ENCODE measurements at regions not wholly inside any gene's neighbourhood (a gene's known extent, or its start where the extent isn't known, plus 50 kb on each side); places are given as distances from the start of the nearest gene placed in this dataset.
A peak's percentile ranks its signal among the peaks of the same experiment; 100 is the strongest.

DNA sequence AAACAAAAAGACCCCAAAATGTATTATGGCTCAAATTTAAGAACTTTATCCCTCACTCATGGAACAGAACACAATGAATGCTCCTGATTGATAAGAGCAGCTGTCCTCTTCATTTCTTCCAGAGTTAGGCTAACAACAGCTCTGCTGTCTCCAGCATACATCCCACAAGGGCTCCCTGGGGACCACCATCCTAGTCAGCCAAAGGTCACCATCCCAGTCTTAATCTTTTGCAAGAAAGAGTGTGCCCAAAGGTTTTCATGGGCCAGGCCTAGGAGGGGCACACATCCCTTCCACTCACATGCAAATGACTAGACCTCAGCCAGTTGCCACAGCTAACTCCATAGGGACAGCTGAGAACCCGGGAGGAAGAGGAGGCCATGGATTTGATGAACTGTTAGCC lies 555.3 kb downstream of the BUD13 start:
- Mint-ChIP-seq H3K9me3 (peaks cover 0 to 5% (median 0%) of the 10 kb centered on the region in 7 donors), H3K27me3 (ENCODE audit: low read depth in 3 of 3) (peaks cover 2 to 12% (median 10%) of the 10 kb centered on the region in 3 donors), H3K27ac (no peak overlapping the region), H3K4me3 (no peak overlapping the region), H3K4me1 (no peaks in the 10 kb centered on the region), H3K36me3 (no peaks in the 10 kb centered on the region)
- Histone ChIP-seq H3K27me3 (ENCODE audit: control insufficient read depth in 2 of 2, insufficient read depth in 2 of 2, low read length in 2 of 2) (no peaks in the 10 kb centered on the region), H3K27ac (ENCODE audit: low read depth in 1 of 2, low read length in 2 of 2) (no peak overlapping the region), H3K4me1 (ENCODE audit: control insufficient read depth in 1 of 2, insufficient read depth in 2 of 2, low read length in 2 of 2) (no peaks in the 10 kb centered on the region), H3K9me3 (replicated peaks in 1 of 2; ENCODE audit: control insufficient read depth in 1 of 2, insufficient read depth in 1 of 2, low read length in 2 of 2) (no peaks in the 10 kb centered on the region), H3K79me2 (ENCODE audit: insufficient read depth, low read length) (no peaks in the 10 kb centered on the region), H3K9ac (ENCODE audit: insufficient read depth, low read length, poor library complexity, severe bottlenecking) (no peak overlapping the region), H3K4me3 (replicated peaks in 1 of 3; ENCODE audit: low read depth in 2 of 3, low read length in 3 of 3) (no peak overlapping the region), H2AFZ (ENCODE audit: insufficient read depth, low read depth, low read length, poor library complexity, severe bottlenecking) (no peak overlapping the region), H4K20me1 (ENCODE audit: insufficient read depth, low read length) (no peaks in the 10 kb centered on the region), H3K4me2 (replicated peaks; ENCODE audit: extremely low read depth, low read length, poor library complexity, severe bottlenecking) (no peak overlapping the region), H3K36me3 (replicated peaks in 1 of 2; ENCODE audit: control insufficient read depth in 1 of 2, insufficient read depth in 2 of 2, low read length in 2 of 2) (no peaks in the 10 kb centered on the region)
- TF ChIP-seq, protein P1, sequence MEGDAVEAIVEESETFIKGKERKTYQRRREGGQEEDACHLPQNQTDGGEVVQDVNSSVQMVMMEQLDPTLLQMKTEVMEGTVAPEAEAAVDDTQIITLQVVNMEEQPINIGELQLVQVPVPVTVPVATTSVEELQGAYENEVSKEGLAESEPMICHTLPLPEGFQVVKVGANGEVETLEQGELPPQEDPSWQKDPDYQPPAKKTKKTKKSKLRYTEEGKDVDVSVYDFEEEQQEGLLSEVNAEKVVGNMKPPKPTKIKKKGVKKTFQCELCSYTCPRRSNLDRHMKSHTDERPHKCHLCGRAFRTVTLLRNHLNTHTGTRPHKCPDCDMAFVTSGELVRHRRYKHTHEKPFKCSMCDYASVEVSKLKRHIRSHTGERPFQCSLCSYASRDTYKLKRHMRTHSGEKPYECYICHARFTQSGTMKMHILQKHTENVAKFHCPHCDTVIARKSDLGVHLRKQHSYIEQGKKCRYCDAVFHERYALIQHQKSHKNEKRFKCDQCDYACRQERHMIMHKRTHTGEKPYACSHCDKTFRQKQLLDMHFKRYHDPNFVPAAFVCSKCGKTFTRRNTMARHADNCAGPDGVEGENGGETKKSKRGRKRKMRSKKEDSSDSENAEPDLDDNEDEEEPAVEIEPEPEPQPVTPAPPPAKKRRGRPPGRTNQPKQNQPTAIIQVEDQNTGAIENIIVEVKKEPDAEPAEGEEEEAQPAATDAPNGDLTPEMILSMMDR (IDR thresholded peaks at IDR 0.05), result peak; percentile 16
- intact Hi-C loops (cut with micrococcal nuclease), result no loop called here
- no peak for DNase-seq
- no CpG with 5 or more reads among the region's 1 CpG for WGBS (ENCODE audit: insufficient coverage)

DNA sequence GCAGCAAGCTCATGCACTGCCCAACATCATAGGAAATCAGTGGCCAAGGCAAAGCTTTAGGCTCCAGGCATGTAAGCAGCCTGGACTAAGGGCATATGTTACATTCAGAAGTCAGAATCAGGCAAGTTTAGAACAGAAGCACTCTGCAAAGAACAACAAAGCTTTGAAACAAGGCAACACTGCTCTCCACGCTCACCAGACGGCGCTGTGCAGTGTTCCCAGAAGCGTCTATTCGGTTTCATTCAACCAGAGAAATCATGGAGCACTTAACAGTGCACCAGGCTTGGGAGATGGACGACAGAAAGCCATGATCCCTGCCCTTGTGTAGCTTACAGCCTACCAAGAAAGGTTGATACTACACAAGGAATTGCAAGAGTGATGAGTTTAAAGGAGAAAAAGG lies 555.8 kb downstream of the BUD13 start:
- no peak overlapping the region for H3K27ac Mint-ChIP-seq
- peak in 1 of 3 donors; percentile 1 for DNase-seq
- H3K4me1 Mint-ChIP-seq, result no peaks in the 10 kb centered on the region
- no peaks in the 10 kb centered on the region for H3K36me3 Mint-ChIP-seq
- no peak overlapping the region for H3K4me3 Mint-ChIP-seq
- no peaks in the 10 kb centered on the region for H3K79me2 ChIP-seq (ENCODE audit: insufficient read depth, low read length)
- H3K4me1 ChIP-seq (ENCODE audit: control insufficient read depth in 1 of 2, insufficient read depth in 2 of 2, low read length in 2 of 2), result no peaks in the 10 kb centered on the region
- 91% methylated on average over 5 of the region's 6 CpGs for WGBS (ENCODE audit: insufficient coverage)
- peaks cover 0 to 5% (median 0%) of the 10 kb centered on the region in 7 donors for H3K9me3 Mint-ChIP-seq
- TF ChIP-seq, protein P1 (IDR thresholded peaks at IDR 0.05), result peak; percentile 54
- H3K4me2 ChIP-seq (replicated peaks; ENCODE audit: extremely low read depth, low read length, poor library complexity, severe bottlenecking), result no peak overlapping the region
- H3K27me3 Mint-ChIP-seq (ENCODE audit: low read depth in 3 of 3), result peaks cover 2 to 12% (median 11%) of the 10 kb centered on the region in 3 donors
- H3K9me3 ChIP-seq (replicated peaks in 1 of 2; ENCODE audit: control insufficient read depth in 1 of 2, insufficient read depth in 1 of 2, low read length in 2 of 2), result no peaks in the 10 kb centered on the region
- no peak overlapping the region for H2AFZ ChIP-seq (ENCODE audit: insufficient read depth, low read depth, low read length, poor library complexity, severe bottlenecking)
- H3K9ac ChIP-seq (ENCODE audit: insufficient read depth, low read length, poor library complexity, severe bottlenecking), result no peak overlapping the region
- intact Hi-C loops (cut with micrococcal nuclease), result no loop called here
- H4K20me1 ChIP-seq (ENCODE audit: insufficient read depth, low read length), result no peaks in the 10 kb centered on the region
- H3K4me3 ChIP-seq (replicated peaks in 1 of 3; ENCODE audit: low read depth in 2 of 3, low read length in 3 of 3), result no peak overlapping the region
- H3K36me3 ChIP-seq (replicated peaks in 1 of 2; ENCODE audit: control insufficient read depth in 1 of 2, insufficient read depth in 2 of 2, low read length in 2 of 2), result no peaks in the 10 kb centered on the region
- H3K27ac ChIP-seq (ENCODE audit: low read depth in 1 of 2, low read length in 2 of 2), result no peak overlapping the region
- H3K27me3 ChIP-seq (ENCODE audit: control insufficient read depth in 2 of 2, insufficient read depth in 2 of 2, low read length in 2 of 2), result no peaks in the 10 kb centered on the region

Data from CD14-positive monocyte (primary cell).